Fibroblast of mammary gland (primary cell): ENCODE measurements at regions not wholly inside any gene's neighbourhood (a gene's known extent, or its start where the extent isn't known, plus 50 kb on each side); places are given as distances from the start of the nearest gene placed in this dataset.

Experiments used
- DNase-seq: peaks from one replicate; pipeline ENCODE4 v3.0.0-alpha.2; 2010; ENCODE audit warnings: low read depth
- H3K4me3 ChIP-seq: 2 replicates; pipeline ENCODE4 v1.5.1; 2011; ENCODE audit warnings: low read depth, mild to moderate bottlenecking, low read length, moderate library complexity; ENCODE audit not compliant: control insufficient read depth
- CTCF ChIP-seq: conservative IDR thresholded peaks from 2 replicates; pipeline ENCODE4 v1.5.1; 2011; ENCODE audit warnings: low read depth, low read length, inconsistent platforms; ENCODE audit not compliant: control insufficient read depth, insufficient read depth

- H3K4me3 ChIP-seq, result no peak overlapping the region
- DNase-seq, result peak; percentile 67
- no peak for TF ChIP-seq CTCF
Observed at GRCh38 chr10:77716458-77717317, 79.1 kb upstream of the KCNMA1 start.

- DNase-seq, result no peak
- no peak overlapping the region for H3K4me3 ChIP-seq
- no peak for TF ChIP-seq CTCF
Observed at GRCh38 chr10:77715536-77715935, 77.9 kb upstream of the KCNMA1 start.

- no peak for DNase-seq
- H3K4me3 ChIP-seq, result no peak overlapping the region
- TF ChIP-seq CTCF, result no peak
Observed at GRCh38 chr10:77715088-77715487, 77.5 kb upstream of the KCNMA1 start.

- peak; percentile 64 for DNase-seq
- no peak overlapping the region for H3K4me3 ChIP-seq
- no peak for TF ChIP-seq CTCF
Observed at GRCh38 chr10:77713521-77714280, 76.1 kb upstream of the KCNMA1 start.

- H3K4me3 ChIP-seq, result no peak overlapping the region
- no peak for TF ChIP-seq CTCF
- DNase-seq, result no peak
Observed at GRCh38 chr10:77712207-77712606, 74.6 kb upstream of the KCNMA1 start.

- no peak overlapping the region for H3K4me3 ChIP-seq
- no peak for DNase-seq
- TF ChIP-seq CTCF, result no peak
Observed at GRCh38 chr10:77711683-77712049, 74.1 kb upstream of the KCNMA1 start.
